ENCODE measurements at regions not wholly inside any gene's neighbourhood (a gene's known extent, or its start where the extent isn't known, plus 50 kb on each side); places are given as distances from the start of the nearest gene placed in this dataset.
A peak's percentile ranks its signal among the peaks of the same experiment; 100 is the strongest.
"Not testable (repeated sequence)": the region's sequence is repeated elsewhere in the genome, so short reads cannot be mapped to it uniquely, and the experiment has no call there.

DNA sequence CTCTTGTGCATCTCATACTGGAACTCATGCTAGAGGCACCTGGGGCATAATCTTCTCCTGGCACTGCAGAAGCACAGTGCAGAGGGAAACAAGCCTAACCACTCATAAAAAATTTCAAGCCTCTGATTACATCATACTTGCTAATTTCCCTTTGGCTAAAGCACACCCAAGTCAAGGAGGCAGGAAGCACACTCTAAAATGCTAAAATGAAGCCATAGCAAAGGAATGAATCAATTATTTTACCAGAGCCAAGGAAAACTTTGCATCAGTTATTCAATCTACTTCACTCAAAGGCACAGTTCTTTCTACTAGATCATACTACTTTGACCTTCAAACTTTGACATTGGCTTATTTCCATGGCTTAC is 79.6 kb upstream of the SPOPL start:
- H3K27ac Mint-ChIP-seq: peak overlapping the region; percentile 48
- peaks cover 9% of the 10 kb centered on the region for H3K36me3 Mint-ChIP-seq
- H3K27me3 Mint-ChIP-seq (ENCODE audit: low read depth): no peaks in the 10 kb centered on the region
- peaks cover 26% of the 10 kb centered on the region for H3K9me3 Mint-ChIP-seq
- no peak overlapping the region for H3K4me3 Mint-ChIP-seq
- peaks cover 10% of the 10 kb centered on the region for H3K4me1 Mint-ChIP-seq
- DNase-seq (ENCODE audit: low spot score in 2 of 2, unreplicated experiment in 2 of 2): no peak
- TF ChIP-seq, protein P1, sequence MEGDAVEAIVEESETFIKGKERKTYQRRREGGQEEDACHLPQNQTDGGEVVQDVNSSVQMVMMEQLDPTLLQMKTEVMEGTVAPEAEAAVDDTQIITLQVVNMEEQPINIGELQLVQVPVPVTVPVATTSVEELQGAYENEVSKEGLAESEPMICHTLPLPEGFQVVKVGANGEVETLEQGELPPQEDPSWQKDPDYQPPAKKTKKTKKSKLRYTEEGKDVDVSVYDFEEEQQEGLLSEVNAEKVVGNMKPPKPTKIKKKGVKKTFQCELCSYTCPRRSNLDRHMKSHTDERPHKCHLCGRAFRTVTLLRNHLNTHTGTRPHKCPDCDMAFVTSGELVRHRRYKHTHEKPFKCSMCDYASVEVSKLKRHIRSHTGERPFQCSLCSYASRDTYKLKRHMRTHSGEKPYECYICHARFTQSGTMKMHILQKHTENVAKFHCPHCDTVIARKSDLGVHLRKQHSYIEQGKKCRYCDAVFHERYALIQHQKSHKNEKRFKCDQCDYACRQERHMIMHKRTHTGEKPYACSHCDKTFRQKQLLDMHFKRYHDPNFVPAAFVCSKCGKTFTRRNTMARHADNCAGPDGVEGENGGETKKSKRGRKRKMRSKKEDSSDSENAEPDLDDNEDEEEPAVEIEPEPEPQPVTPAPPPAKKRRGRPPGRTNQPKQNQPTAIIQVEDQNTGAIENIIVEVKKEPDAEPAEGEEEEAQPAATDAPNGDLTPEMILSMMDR (IDR thresholded peaks at IDR 0.05; ENCODE audit: unreplicated experiment): no peak

DNA sequence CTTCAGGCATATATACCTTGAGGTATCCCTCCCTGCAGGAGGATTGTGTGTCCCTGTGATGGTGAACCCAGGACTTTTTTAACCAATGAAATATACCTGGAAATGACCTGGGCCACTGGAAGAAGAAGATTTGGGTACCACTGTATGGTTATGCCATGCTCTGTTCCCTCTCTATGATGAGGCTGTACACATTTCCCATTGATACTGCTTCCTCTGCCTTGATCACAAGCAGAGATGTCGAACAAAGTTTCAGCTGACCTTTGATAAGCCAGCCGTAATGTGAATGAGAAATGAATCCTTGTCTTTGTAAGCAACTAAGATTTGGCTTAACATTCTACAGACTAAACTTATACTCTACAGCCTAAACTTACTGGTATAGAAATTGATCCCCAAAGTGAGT is 78.4 kb upstream of the SPOPL start:
- Mint-ChIP-seq H3K9me3 (peaks cover 31% of the 10 kb centered on the region), H3K27me3 (ENCODE audit: low read depth) (no peaks in the 10 kb centered on the region), H3K4me3 (no peak overlapping the region), H3K4me1 (peaks cover 10% of the 10 kb centered on the region), H3K27ac (no peak overlapping the region), H3K36me3 (peaks cover 9% of the 10 kb centered on the region)
- TF ChIP-seq, protein P1 (IDR thresholded peaks at IDR 0.05; ENCODE audit: unreplicated experiment): no peak
- DNase-seq (ENCODE audit: low spot score in 2 of 2, unreplicated experiment in 2 of 2): no peak

DNA sequence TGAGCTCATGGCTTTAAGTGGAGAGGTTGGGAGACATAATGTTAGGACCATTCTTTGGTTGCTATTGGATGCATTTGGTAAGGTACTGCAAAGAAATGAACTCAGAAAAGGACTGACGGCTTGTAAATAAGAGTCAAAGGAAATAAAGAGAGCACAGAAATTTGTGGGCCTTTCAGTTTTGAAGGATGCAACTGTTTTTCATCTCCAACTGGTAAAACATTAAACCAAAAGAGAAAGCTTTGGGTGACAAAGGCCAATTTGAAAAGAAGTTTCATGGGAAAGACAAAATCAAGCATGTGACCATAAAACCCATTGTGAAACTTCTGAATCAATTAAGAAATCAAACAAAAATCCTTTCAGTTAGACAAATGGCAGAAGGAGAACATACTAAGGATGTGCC is 77.8 kb upstream of the SPOPL start:
- Mint-ChIP-seq H3K36me3 (peaks cover 9% of the 10 kb centered on the region), H3K9me3 (peaks cover 31% of the 10 kb centered on the region), H3K27ac (no peak overlapping the region), H3K27me3 (ENCODE audit: low read depth) (no peaks in the 10 kb centered on the region), H3K4me3 (no peak overlapping the region), H3K4me1 (peaks cover 10% of the 10 kb centered on the region)
- TF ChIP-seq, protein P1 (IDR thresholded peaks at IDR 0.05; ENCODE audit: unreplicated experiment): no peak
- no peak for DNase-seq (ENCODE audit: low spot score in 2 of 2, unreplicated experiment in 2 of 2)

DNA sequence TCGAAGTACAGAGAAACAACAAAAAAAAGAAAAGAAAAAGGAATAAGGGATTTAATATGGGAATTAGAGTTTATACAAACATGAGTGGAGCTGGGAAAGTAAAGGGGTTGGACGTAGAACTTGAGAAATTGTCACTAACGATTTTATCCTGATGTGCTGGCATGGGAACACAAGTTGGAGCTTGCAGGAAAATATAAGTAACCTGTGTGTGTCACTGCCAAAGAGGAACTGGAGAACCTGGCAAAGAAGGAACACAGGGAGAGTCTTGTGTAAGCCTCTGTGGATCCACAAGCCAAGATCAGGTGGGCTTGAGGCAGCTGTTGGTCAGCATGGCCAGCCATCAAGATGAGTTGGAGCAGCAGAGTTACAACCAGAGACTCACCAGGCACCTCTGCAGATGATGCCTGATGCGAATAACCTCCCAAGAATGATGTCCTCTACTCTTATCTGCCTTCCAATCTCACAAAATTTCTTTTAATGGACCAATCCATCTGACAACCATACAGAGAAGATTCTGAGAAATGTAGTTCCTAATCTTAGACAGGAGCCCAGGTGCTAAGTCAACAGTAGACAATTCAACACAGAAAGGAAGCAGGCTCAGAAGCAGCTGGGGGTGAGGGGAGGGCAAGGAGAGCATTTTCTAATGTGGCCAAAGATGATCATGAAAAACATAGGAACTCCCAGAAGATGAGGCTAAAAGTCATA is 77.0 kb upstream of the SPOPL start:
- H3K27ac Mint-ChIP-seq: no peak overlapping the region
- TF ChIP-seq, protein P1 (IDR thresholded peaks at IDR 0.05; ENCODE audit: unreplicated experiment): no peak
- no peak overlapping the region for H3K4me3 Mint-ChIP-seq
- no peaks in the 10 kb centered on the region for H3K27me3 Mint-ChIP-seq (ENCODE audit: low read depth)
- H3K36me3 Mint-ChIP-seq: peaks cover 9% of the 10 kb centered on the region
- peaks cover 34% of the 10 kb centered on the region for H3K9me3 Mint-ChIP-seq
- DNase-seq (ENCODE audit: low spot score in 2 of 2, unreplicated experiment in 2 of 2): no peak
- peaks cover 10% of the 10 kb centered on the region for H3K4me1 Mint-ChIP-seq

DNA sequence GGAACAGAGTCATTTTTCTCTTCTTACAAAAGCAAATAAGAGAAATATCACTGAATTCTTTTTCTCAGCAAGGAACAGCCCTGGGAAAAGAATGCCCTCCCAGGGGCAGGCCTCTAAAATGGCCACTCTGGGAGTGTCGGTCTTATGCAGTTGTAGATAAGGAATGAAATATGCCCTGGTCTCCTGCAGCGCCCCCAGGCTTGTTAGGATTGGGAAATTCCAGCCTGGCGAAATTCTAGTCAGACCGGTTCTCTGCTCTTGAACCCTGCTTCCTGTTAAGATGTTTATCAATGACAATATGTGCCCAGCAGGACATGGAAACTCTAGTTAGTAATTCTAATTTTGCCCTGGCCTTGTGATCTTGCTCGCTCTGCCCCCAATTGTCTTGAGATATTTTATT is 75.5 kb upstream of the SPOPL start:
- not testable (repeated sequence) for H3K27me3 Mint-ChIP-seq (ENCODE audit: low read depth); H3K4me3 Mint-ChIP-seq; DNase-seq (ENCODE audit: low spot score in 2 of 2, unreplicated experiment in 2 of 2); H3K4me1 Mint-ChIP-seq; H3K36me3 Mint-ChIP-seq; H3K27ac Mint-ChIP-seq
- H3K9me3 Mint-ChIP-seq: peaks cover 35% of the 10 kb centered on the region

DNA sequence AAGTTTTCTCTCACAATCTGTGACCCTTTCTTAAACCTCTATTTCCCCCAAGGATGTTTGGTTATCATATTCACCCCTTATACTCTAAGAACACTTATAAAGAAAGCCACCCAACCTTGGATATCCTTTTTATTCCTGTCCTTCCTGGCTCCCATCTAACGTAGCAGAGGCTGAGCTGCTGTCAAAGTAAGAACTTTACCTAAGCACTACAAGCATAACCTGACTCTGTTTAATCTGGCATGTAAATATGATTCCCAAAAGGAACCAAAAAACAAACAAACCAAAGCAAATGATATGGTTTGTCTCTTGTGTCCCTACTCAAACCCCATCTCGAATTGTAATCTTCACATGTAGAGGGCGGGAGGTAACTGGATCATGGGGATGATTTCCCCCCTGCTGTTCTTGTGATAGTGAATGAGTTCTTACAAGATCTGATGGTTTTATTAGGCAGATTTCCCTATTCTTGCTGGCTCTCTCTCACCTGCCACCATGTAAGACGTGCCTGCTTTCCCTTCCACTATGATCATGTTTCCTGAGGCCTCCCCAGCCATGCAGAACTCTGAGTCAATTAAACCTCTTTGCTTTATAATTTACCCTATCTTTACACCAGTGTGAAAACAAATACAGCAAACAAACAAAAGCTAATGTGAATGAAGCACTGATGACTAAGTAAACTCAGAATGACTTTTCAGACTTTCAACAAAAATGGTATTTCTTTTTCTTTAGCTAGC is 72.7 kb upstream of the SPOPL start:
- peaks cover 40% of the 10 kb centered on the region for H3K9me3 Mint-ChIP-seq
- no peaks in the 10 kb centered on the region for H3K27me3 Mint-ChIP-seq (ENCODE audit: low read depth)
- TF ChIP-seq, protein P1 (IDR thresholded peaks at IDR 0.05; ENCODE audit: unreplicated experiment): no peak

More for the DNA sequence above, 72.7 kb upstream of the SPOPL start:
- Mint-ChIP-seq H3K4me3 (no peak overlapping the region), H3K36me3 (peaks cover 11% of the 10 kb centered on the region), H3K4me1 (peaks cover 6% of the 10 kb centered on the region), H3K27ac (no peak overlapping the region)
- no peak for DNase-seq (ENCODE audit: low spot score in 2 of 2, unreplicated experiment in 2 of 2)
